Fibroblast of skin of back (primary cell): ENCODE measurements at regions not wholly inside any gene's neighbourhood (a gene's known extent, or its start where the extent isn't known, plus 50 kb on each side); places are given as distances from the start of the nearest gene placed in this dataset.
A peak's percentile ranks its signal among the peaks of the same experiment; 100 is the strongest.

ENCODE experiments used
- DNase-seq: peaks from one replicate; pipeline ENCODE4 v3.0.0-alpha.2; 2013

GRCh38 chr18:68098655-68099054 is 582.1 kb upstream of the DSEL start:
- no peak for DNase-seq

GRCh38 chr18:68086481-68086880 is 570.0 kb upstream of the DSEL start:
- DNase-seq, result no peak

GRCh38 chr18:68085251-68085650 is 568.7 kb upstream of the DSEL start:
- no peak for DNase-seq

GRCh38 chr18:68083776-68084175 is 567.3 kb upstream of the DSEL start:
- DNase-seq, result no peak

- peak; percentile 59 for DNase-seq
Measured at GRCh38 chr18:68083131-68083530, 566.6 kb upstream of the DSEL start.

- no peak for DNase-seq
Measured at GRCh38 chr18:68072744-68073143, 556.2 kb upstream of the DSEL start.

- DNase-seq, result no peak
Measured at GRCh38 chr18:68060871-68061270, 544.4 kb upstream of the DSEL start.

- DNase-seq, result peak; percentile 48
Measured at GRCh38 chr18:68056936-68057335, 540.4 kb upstream of the DSEL start.

- DNase-seq, result no peak
Measured at GRCh38 chr18:68054669-68055068, 538.1 kb upstream of the DSEL start.

GRCh38 chr18:68053290-68053689 is 536.8 kb upstream of the DSEL start:
- DNase-seq, result no peak

- peak; percentile 44 for DNase-seq
Measured at GRCh38 chr18:68041327-68041726, 524.8 kb upstream of the DSEL start.

- DNase-seq, result no peak
Measured at GRCh38 chr18:68040198-68040597, 523.7 kb upstream of the DSEL start.

- peak; percentile 38 for DNase-seq
Measured at GRCh38 chr18:68035774-68036522, 519.4 kb upstream of the DSEL start.

GRCh38 chr18:68034296-68034695 is 517.8 kb upstream of the DSEL start:
- peak; percentile 62 for DNase-seq

- peak; percentile 88 for DNase-seq
Measured at GRCh38 chr18:68033466-68033865, 516.9 kb upstream of the DSEL start.

- no peak for DNase-seq
Measured at GRCh38 chr18:68024716-68025115, 508.2 kb upstream of the DSEL start.

GRCh38 chr18:68017385-68017784 is 500.9 kb upstream of the DSEL start:
- no peak for DNase-seq

GRCh38 chr18:67997496-67997895 is 481.0 kb upstream of the DSEL start:
- DNase-seq, result no peak

- no peak for DNase-seq
Measured at GRCh38 chr18:67995769-67996168, 479.2 kb upstream of the DSEL start.

- no peak for DNase-seq
Measured at GRCh38 chr18:67980241-67980640, 463.7 kb upstream of the DSEL start.

GRCh38 chr18:67977067-67977616 is 460.6 kb upstream of the DSEL start:
- DNase-seq, result no peak

GRCh38 chr18:67973916-67974315 is 457.4 kb upstream of the DSEL start:
- no peak for DNase-seq

- DNase-seq, result no peak
Measured at GRCh38 chr18:67969458-67969857, 452.9 kb upstream of the DSEL start.

- no peak for DNase-seq
Measured at GRCh38 chr18:67966224-67966623, 449.7 kb upstream of the DSEL start.

GRCh38 chr18:67964462-67964861 is 447.9 kb upstream of the DSEL start:
- DNase-seq, result no peak
